ENCODE measurements at regions not wholly inside any gene's neighbourhood (a gene's known extent, or its start where the extent isn't known, plus 50 kb on each side); places are given as distances from the start of the nearest gene placed in this dataset.

DNA sequence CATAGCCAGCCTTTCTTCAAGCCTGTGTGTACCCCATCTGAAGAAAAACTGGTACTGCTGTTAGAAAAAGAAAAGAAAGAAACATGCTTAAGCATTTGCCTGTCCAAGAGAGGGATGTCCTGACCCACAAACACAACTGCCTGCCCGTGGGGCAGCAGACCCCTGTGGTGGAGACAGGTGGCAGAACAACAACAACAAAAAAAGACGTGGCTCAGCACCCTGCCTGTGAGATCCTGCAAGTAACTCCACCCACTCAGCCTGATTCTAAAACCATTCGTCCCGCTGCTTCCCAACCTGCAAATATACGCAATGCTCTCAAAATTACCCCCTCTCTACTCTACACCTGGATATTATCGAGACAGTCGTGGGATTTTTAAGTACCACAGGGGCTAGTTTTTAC, 64.9 kb upstream of the ZDHHC17 start:
- peak overlapping the region in 2 of 7 donors; percentile 1 to 32 for H3K27ac Mint-ChIP-seq
- Histone ChIP-seq H3K4me1 (ENCODE audit: control insufficient read depth in 1 of 2, insufficient read depth in 2 of 2, low read length in 2 of 2) (peaks cover 6 to 12% of the 10 kb centered on the region in 2 donors), H3K9ac (ENCODE audit: insufficient read depth, low read length, poor library complexity, severe bottlenecking) (no peak overlapping the region), H3K27ac (ENCODE audit: low read depth in 1 of 2, low read length in 2 of 2) (no peak overlapping the region), H2AFZ (ENCODE audit: insufficient read depth, low read depth, low read length, poor library complexity, severe bottlenecking) (no peak overlapping the region), H3K4me3 (replicated peaks in 1 of 3; ENCODE audit: low read depth in 2 of 3, low read length in 3 of 3) (no peak overlapping the region), H3K36me3 (replicated peaks in 1 of 2; ENCODE audit: control insufficient read depth in 1 of 2, insufficient read depth in 2 of 2, low read length in 2 of 2) (no peaks in the 10 kb centered on the region), H3K27me3 (ENCODE audit: control insufficient read depth in 2 of 2, insufficient read depth in 2 of 2, low read length in 2 of 2) (no peaks in the 10 kb centered on the region), H3K79me2 (ENCODE audit: insufficient read depth, low read length) (no peaks in the 10 kb centered on the region), H3K4me2 (replicated peaks; ENCODE audit: extremely low read depth, low read length, poor library complexity, severe bottlenecking) (no peak overlapping the region), H3K9me3 (replicated peaks in 1 of 2; ENCODE audit: control insufficient read depth in 1 of 2, insufficient read depth in 1 of 2, low read length in 2 of 2) (no peaks in the 10 kb centered on the region), H4K20me1 (ENCODE audit: insufficient read depth, low read length) (no peaks in the 10 kb centered on the region)
- peaks cover 0 to 2% (median 0%) of the 10 kb centered on the region in 7 donors for H3K9me3 Mint-ChIP-seq
- TF ChIP-seq, protein P1, sequence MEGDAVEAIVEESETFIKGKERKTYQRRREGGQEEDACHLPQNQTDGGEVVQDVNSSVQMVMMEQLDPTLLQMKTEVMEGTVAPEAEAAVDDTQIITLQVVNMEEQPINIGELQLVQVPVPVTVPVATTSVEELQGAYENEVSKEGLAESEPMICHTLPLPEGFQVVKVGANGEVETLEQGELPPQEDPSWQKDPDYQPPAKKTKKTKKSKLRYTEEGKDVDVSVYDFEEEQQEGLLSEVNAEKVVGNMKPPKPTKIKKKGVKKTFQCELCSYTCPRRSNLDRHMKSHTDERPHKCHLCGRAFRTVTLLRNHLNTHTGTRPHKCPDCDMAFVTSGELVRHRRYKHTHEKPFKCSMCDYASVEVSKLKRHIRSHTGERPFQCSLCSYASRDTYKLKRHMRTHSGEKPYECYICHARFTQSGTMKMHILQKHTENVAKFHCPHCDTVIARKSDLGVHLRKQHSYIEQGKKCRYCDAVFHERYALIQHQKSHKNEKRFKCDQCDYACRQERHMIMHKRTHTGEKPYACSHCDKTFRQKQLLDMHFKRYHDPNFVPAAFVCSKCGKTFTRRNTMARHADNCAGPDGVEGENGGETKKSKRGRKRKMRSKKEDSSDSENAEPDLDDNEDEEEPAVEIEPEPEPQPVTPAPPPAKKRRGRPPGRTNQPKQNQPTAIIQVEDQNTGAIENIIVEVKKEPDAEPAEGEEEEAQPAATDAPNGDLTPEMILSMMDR (IDR thresholded peaks at IDR 0.05), result no peak
- no peak overlapping the region for H3K4me3 Mint-ChIP-seq
- no peaks in the 10 kb centered on the region for H3K27me3 Mint-ChIP-seq (ENCODE audit: low read depth in 3 of 3)
- intact Hi-C loops (cut with micrococcal nuclease), result no loop called here
- no peaks in the 10 kb centered on the region for H3K36me3 Mint-ChIP-seq
- H3K4me1 Mint-ChIP-seq, result peaks cover 11% of the 10 kb centered on the region
- 95% methylated on average over 7 of the region's 7 CpGs for WGBS (ENCODE audit: insufficient coverage)
- no peak for DNase-seq

DNA sequence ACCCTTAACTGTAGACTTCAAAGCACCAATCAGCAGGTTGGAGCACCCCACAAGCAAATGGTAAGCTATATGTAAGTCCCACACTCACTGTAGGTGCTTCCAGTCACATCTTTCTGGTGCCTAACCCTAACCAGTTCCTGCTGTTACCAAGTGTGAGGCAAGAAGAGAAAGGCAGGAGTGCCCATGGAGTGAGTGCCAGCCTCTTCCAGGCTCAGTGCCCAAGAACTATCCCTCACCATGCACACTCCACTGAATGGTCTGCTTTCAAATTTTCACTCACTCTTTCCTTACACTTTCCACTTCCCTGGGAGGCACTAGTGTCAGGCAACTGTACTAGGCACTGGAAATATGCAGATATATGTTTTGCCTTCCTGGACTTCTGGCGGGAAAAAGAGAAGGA, 62.2 kb upstream of the ZDHHC17 start:
- TF ChIP-seq, protein P1 (IDR thresholded peaks at IDR 0.05), result no peak
- no peak for DNase-seq
- H3K4me2 ChIP-seq (replicated peaks; ENCODE audit: extremely low read depth, low read length, poor library complexity, severe bottlenecking), result no peak overlapping the region
- H2AFZ ChIP-seq (ENCODE audit: insufficient read depth, low read depth, low read length, poor library complexity, severe bottlenecking), result no peak overlapping the region
- H3K36me3 ChIP-seq (replicated peaks in 1 of 2; ENCODE audit: control insufficient read depth in 1 of 2, insufficient read depth in 2 of 2, low read length in 2 of 2), result no peaks in the 10 kb centered on the region
- no peak overlapping the region for H3K4me3 ChIP-seq (replicated peaks in 1 of 3; ENCODE audit: low read depth in 2 of 3, low read length in 3 of 3)
- Mint-ChIP-seq H3K27ac (no peak overlapping the region), H3K4me1 (peaks cover 31% of the 10 kb centered on the region), H3K36me3 (no peaks in the 10 kb centered on the region), H3K27me3 (ENCODE audit: low read depth in 3 of 3) (no peaks in the 10 kb centered on the region), H3K9me3 (peaks cover 0 to 2% (median 0%) of the 10 kb centered on the region in 7 donors), H3K4me3 (no peak overlapping the region)
- no peak overlapping the region for H3K27ac ChIP-seq (ENCODE audit: low read depth in 1 of 2, low read length in 2 of 2)
- intact Hi-C loops (cut with micrococcal nuclease), result no loop called here
- H3K9ac ChIP-seq (ENCODE audit: insufficient read depth, low read length, poor library complexity, severe bottlenecking), result no peak overlapping the region
- H3K79me2 ChIP-seq (ENCODE audit: insufficient read depth, low read length), result no peaks in the 10 kb centered on the region
- peaks cover 14 to 23% of the 10 kb centered on the region in 2 donors for H3K4me1 ChIP-seq (ENCODE audit: control insufficient read depth in 1 of 2, insufficient read depth in 2 of 2, low read length in 2 of 2)
- H3K27me3 ChIP-seq (ENCODE audit: control insufficient read depth in 2 of 2, insufficient read depth in 2 of 2, low read length in 2 of 2), result no peaks in the 10 kb centered on the region
- no peaks in the 10 kb centered on the region for H4K20me1 ChIP-seq (ENCODE audit: insufficient read depth, low read length)
- no peaks in the 10 kb centered on the region for H3K9me3 ChIP-seq (replicated peaks in 1 of 2; ENCODE audit: control insufficient read depth in 1 of 2, insufficient read depth in 1 of 2, low read length in 2 of 2)
- WGBS (ENCODE audit: insufficient coverage), result no CpG with 5 or more reads among the region's 1 CpG
